ENCODE measurements at regions not wholly inside any gene's neighbourhood (a gene's known extent, or its start where the extent isn't known, plus 50 kb on each side); places are given as distances from the start of the nearest gene placed in this dataset.

DNA sequence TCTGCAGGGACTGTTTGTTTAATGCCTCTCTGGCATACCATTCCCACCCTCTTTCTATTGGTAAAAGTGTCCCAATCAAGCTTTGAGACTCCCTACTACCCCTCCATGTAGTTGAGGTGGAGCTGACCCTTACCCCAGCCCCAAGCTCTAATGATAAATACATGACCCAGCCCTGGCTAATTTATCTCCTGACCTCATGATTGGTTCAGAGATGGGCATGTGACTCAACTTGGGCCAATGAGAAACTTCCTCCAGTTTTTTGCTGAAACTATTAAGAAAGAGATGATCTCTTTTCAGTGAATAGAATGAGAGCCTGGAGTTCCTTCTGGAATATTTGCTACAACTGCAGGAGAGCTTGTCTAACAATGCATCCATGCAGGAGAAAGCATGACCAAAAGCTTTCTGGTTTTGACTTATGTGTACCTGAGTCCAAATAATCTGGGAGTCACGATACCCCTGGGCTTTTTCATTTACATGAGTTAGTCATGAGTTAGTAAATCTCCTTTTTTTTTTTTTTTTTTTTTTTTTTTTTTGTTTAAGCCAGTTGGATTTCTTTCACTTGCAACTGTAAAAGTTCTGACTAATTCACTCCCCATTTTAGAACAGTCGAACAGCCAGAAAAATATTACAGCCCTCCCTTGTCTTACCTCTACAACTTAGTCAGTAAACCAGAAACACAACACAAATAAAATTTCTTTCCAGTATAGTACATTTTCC lies 66.5 kb upstream of the TLK1 start:
- DNase-seq (ENCODE audit: low read depth) = peak; percentile 15
- in situ Hi-C loops (cut with HindIII; ENCODE audit: low pct_unique_long_range_greater_than_20kb, low sequenced_read_pairs) = no loop called here

- no peak for DNase-seq (ENCODE audit: low read depth)
- in situ Hi-C loops (cut with HindIII; ENCODE audit: low pct_unique_long_range_greater_than_20kb, low sequenced_read_pairs) = no loop called here
Measured at GRCh38 chr2:171226461-171226860, 65.8 kb upstream of the TLK1 start.

DNA sequence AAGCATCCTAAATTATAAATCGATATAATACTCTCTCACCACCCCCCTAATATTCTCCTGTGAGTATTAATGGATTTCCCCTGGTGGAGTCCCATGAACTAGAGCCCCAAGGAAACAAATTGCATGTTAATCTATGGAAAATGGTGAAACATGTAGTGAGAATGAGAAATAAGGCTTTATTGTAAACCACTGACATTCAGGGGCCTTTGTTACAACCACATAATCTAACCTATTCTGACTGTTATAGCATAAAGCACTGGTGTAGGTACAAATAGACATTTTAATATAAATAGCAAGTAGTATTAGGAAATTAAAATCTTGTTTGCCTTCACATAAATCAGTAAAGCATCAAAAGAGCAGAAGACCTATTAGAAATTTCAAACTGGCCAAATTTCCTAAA lies 65.3 kb upstream of the TLK1 start:
- in situ Hi-C loops (cut with HindIII; ENCODE audit: low pct_unique_long_range_greater_than_20kb, low sequenced_read_pairs) = no loop called here
- no peak for DNase-seq (ENCODE audit: low read depth)

GRCh38 chr2:171225302-171225980 lies 64.7 kb upstream of the TLK1 start:
- in situ Hi-C loops (cut with HindIII; ENCODE audit: low pct_unique_long_range_greater_than_20kb, low sequenced_read_pairs) = no loop called here
- DNase-seq (ENCODE audit: low read depth) = peak; percentile 86

GRCh38 chr2:171217330-171217729 lies 56.6 kb upstream of the TLK1 start:
- DNase-seq (ENCODE audit: low read depth) = no peak
- in situ Hi-C loops (cut with HindIII; ENCODE audit: low pct_unique_long_range_greater_than_20kb, low sequenced_read_pairs) = no loop called here

DNA sequence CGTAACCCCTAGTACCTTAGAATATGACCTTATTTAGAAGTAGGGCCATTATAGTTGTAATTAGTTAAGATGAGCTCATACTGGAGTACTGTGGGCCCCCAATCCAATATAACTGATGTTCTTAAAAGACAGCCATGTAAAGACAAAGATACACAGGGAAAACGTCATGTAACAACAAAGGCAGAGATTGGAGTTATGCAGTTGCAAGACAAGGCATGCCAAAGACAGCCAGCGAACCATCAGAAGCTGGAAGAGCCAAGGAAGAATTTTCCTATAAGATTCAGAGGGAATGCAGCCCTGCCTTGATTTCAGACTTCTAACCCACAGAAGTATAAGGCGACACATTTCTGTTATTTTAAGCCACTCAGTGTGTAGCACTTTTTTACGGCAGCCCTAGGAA lies 55.9 kb upstream of the TLK1 start:
- no peak for DNase-seq (ENCODE audit: low read depth)
- in situ Hi-C loops (cut with HindIII; ENCODE audit: low pct_unique_long_range_greater_than_20kb, low sequenced_read_pairs) = no loop called here

DNA sequence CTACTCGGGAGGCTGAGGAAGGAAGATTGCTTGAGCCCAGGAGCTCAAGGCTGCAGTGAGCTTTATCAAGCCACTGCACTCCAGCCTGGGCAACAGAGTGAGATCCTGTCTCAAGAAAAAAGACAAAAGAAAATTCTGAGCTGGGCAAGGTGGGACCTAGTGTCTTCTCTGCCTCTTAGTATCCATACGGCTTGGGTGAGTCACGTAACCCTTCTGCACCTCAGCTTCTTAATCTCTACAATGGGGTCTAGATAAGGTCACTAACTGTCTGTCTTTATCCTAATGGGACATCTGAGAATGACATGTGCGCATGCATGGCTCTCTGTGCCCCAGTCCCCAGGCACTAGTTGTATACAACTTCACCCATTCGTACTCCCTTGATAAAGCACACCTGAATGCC lies 53.4 kb upstream of the TLK1 start:
- in situ Hi-C loops (cut with HindIII; ENCODE audit: low pct_unique_long_range_greater_than_20kb, low sequenced_read_pairs) = no loop called here
- DNase-seq (ENCODE audit: low read depth) = no peak

DNA sequence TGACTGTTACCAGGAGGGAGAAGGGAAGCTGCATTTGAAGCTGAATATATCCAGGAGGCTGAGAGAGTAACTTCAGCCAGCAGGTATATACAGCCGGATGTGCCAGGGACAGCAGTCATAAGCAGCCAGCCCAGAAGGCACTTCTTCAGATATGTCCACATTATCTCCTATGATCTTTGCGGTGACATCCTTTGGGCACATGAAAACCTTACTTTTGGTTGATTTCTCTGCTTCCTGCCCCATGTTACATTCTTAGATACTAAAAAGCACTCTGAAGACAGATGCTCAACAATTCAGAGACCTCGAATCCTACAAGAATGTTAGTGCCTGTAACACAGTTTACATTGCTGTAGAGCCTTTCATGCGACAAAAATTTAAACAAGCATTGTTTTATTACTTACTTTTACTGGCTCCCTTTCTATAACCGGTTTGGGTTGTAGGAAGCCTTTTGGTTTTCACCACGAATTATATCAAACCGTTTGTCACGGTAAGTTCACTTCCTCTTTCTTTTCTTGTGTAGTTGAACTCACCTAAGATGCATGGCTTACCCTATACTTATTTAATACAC lies 50.3 kb upstream of the TLK1 start:
- DNase-seq (ENCODE audit: low read depth) = no peak
- in situ Hi-C loops (cut with HindIII; ENCODE audit: low pct_unique_long_range_greater_than_20kb, low sequenced_read_pairs) = no loop called here

All from Caki2 (cell line).